D721Med (cell line): ENCODE measurements at regions not wholly inside any gene's neighbourhood (a gene's known extent, or its start where the extent isn't known, plus 50 kb on each side); places are given as distances from the start of the nearest gene placed in this dataset.
A peak's percentile ranks its signal among the peaks of the same experiment; 100 is the strongest.

Source experiments
- DNase-seq: peaks from one replicate; pipeline ENCODE4 v3.0.0; 2011; ENCODE audit warnings: low spot score; ENCODE audit not compliant: insufficient read length
- FAIRE-seq: peaks from 2 replicates; lab custom pipeline; 2011; peaks lifted over from hg19 to GRCh38; lab: Jason Lieb, UNC
- TF ChIP-seq, protein P1 (sequence below): IDR thresholded peaks from 2 replicates; pipeline ENCODE4 v1.5.1; 2012; ENCODE audit warnings: mild to moderate bottlenecking, control low read depth; ENCODE audit not compliant: insufficient read depth; ENCODE audit errors: missing control alignments

DNA sequence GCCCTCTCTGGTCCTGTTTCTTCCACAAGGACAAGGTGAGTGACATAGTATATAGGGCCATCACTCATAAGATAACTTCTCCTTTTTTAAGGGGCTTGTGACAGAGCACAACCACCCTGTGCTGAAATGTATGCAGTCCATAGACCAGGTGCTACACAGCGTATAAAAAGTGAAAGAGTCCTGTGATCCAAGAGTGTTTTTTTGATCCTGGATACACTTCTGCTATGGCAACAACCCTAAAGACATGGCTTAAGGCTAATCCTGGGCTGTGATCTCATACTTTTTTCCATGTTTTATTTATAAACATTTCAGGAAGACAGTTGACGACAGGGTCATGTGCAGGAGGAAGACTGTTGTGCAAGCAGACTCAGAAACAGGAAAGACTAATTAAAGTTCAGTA, 400.5 kb upstream of the TCF4 start:
- no peak for FAIRE-seq
- no peak for DNase-seq
- TF ChIP-seq, protein P1, sequence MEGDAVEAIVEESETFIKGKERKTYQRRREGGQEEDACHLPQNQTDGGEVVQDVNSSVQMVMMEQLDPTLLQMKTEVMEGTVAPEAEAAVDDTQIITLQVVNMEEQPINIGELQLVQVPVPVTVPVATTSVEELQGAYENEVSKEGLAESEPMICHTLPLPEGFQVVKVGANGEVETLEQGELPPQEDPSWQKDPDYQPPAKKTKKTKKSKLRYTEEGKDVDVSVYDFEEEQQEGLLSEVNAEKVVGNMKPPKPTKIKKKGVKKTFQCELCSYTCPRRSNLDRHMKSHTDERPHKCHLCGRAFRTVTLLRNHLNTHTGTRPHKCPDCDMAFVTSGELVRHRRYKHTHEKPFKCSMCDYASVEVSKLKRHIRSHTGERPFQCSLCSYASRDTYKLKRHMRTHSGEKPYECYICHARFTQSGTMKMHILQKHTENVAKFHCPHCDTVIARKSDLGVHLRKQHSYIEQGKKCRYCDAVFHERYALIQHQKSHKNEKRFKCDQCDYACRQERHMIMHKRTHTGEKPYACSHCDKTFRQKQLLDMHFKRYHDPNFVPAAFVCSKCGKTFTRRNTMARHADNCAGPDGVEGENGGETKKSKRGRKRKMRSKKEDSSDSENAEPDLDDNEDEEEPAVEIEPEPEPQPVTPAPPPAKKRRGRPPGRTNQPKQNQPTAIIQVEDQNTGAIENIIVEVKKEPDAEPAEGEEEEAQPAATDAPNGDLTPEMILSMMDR, result no peak

DNA sequence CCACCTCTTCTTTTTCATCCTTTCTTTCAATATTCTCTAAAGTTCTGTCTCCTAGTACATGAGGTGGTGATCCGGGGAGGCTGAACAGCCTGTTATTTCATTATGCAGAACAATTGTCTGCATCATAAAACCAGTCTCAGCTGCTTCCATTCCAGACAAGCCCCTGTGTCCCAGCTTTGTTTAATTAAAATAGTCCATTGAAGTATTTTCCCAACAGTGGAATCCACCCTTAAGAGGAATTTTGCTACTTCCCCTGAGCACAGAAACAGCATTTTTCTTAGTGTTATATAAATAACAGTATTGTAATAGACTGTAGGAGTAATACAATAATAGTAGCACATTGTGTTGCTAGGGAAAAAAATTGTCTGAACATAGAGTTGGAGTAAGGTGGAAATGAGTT, 395.4 kb upstream of the TCF4 start:
- FAIRE-seq, result no peak
- TF ChIP-seq, protein P1, result no peak
- DNase-seq, result no peak

DNA sequence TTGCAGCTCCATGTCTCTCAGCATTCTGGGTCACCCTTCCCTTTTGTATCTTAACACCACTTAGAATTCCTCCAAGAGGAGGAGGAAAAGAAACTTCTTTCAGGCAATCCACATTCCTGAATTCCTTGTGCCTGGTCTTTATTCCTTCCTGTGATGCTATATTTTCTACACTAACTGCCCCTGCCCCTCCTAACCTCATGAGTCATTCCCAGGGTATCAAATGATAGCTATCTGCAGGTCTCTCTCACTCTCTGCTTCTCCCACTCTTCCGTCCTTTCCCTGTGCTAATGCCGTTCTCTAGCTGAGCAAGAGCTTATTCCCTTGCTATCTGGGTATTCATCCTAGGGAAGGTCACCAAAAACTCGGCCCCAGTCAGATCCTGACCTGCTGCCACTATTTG, 395.0 kb upstream of the TCF4 start:
- DNase-seq (no peak), FAIRE-seq (peak; percentile 58)
- TF ChIP-seq, protein P1, result no peak

DNA sequence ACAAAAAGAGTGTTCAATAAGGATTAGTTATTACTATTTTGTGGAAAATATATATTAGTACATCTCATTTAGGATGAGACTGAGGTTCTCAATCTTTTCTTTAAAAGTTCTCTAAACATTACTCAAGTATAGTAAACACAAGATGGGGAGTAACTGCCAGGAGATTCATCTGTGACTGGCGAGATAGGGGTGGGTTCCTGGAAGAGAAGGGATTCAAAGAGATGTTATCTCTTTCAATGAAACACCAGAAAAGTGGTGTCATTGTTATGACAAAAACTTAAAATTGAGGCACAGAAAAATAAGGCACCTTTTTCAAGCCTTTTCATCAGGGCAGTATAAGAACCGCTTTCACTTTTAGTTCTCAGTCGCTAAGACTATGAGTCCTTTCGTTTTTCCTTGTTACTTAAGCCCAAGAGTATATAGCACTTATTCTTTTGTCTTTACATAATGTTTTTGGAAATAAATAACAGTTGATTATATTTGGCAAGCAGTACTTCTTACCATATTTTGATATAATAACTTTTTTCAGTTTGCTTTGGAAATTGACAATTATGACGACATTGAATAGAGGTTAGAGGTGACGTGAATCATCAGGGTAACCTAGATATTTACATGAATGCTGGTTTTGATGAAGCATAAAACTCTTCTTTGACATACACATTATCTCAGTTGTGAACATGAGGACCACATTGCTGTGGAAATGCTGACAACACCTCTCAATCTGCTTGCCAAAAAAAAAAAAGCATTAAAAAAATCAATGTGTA, 393.9 kb upstream of the TCF4 start:
- TF ChIP-seq, protein P1, result no peak
- DNase-seq (no peak), FAIRE-seq (no peak)

DNA sequence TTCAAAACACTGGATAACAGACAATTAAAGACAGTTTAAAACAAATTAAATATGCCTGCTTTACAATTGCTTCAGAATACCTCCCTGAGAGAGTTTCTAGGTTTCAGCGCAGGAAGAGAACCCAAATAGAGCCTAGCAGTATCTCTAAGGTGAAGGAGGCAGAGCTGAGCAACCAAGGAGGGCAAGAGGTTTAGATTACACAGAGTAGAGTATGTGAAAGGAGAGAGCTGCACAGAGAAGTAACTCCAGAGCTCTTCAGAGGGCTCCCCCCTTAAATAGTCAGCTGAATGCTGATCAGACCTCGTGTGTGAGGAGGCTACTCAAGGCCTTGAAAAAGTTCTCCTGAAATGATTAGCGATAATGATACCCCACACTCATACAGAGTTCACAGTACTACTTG, 386.5 kb upstream of the TCF4 start:
- TF ChIP-seq, protein P1, result no peak

DNA sequence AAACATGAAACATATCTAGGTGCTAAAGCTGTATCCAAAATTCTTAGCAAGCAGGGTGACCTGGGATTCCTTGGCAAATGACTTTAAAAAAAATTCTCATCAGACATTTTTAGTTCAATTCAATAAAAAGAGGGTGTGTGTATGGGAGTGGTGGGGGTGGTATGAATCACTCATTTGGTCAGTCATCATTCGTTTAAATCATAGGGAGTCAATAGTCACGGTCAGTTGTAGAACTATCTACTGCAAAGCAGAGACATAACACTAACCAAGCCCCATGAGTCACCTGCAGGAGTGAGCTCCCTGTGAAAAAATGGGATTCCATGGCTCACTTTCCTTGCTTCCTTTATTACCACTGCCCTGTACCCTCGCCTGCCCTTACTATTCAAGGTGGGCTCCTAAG, 380.6 kb upstream of the TCF4 start:
- DNase-seq, result no peak
- FAIRE-seq, result no peak
- TF ChIP-seq, protein P1, result no peak

More for the DNA sequence above, 386.5 kb upstream of the TCF4 start:
- DNase-seq (no peak), FAIRE-seq (no peak)

DNA sequence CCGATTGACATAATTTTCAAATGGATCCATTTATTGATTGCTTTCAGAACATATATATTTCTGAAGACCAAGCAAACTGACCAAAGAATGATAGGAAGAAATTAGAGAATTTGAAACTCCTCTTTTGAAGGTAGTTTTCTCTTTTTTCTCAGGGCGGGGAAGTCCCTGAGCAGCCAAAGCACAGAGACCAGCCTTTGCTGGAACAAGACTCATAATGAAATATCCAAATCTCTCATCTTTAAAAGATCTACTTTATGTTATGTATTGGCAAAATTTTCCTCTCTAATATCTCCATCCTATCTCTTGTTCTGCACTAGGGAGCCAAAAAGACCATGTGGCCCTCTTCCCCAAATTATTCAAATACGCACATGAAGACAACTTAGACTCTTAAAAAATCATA, 379.0 kb upstream of the TCF4 start:
- FAIRE-seq (no peak), DNase-seq (no peak)
- TF ChIP-seq, protein P1, result no peak
